SK-N-SH (cell line): ENCODE measurements at regions not wholly inside any gene's neighbourhood (a gene's known extent, or its start where the extent isn't known, plus 50 kb on each side); places are given as distances from the start of the nearest gene placed in this dataset.

Experiments
- GABPA ChIP-seq: IDR thresholded peaks from 2 replicates; pipeline ENCODE4 v1.4.0; 2012; ENCODE audit warnings: low read depth, mild to moderate bottlenecking
- JUND ChIP-seq: IDR thresholded peaks from 2 replicates; pipeline ENCODE4 v1.4.0; 2012
- NRF1 ChIP-seq: IDR thresholded peaks from 2 replicates; pipeline ENCODE4 v1.6.1; 2012; ENCODE audit warnings: low read depth, mild to moderate bottlenecking, low read length
- POLR2AphosphoS5 ChIP-seq: IDR thresholded peaks from 2 replicates; pipeline ENCODE4 v1.6.1; 2012; ENCODE audit warnings: low read depth, low read length
- RFX5 ChIP-seq: IDR thresholded peaks from 2 replicates; pipeline ENCODE4 v1.6.1; 2012; ENCODE audit warnings: mild to moderate bottlenecking, improper control_type of control experiment, low read length
- TAF1 ChIP-seq: IDR thresholded peaks from 2 replicates; pipeline ENCODE4 v1.6.1; 2012; ENCODE audit warnings: low read depth, mild to moderate bottlenecking, low read length, moderate library complexity, borderline replicate concordance
- TF ChIP-seq, protein P1 (sequence below): fragments of 200-600 bp; sonication (generic); IDR thresholded peaks from 2 replicates; pipeline ENCODE4 v1.6.1; 2017; ENCODE audit warnings: antibody characterized with exemption, mild to moderate bottlenecking, moderate library complexity
- TF ChIP-seq, protein P2 (sequence below): fragments of 150-350 bp; IDR thresholded peaks from 2 replicates; pipeline ENCODE4 v1.6.1; 2017; ENCODE audit warnings: antibody characterized with exemption, low read length, low read depth, borderline replicate concordance
- TF ChIP-seq, protein P3 (sequence below): IDR thresholded peaks from 2 replicates; pipeline ENCODE4; 2012
- TF ChIP-seq, protein P4 (sequence below): IDR thresholded peaks from 2 replicates; pipeline ENCODE4 v1.6.1; 2012; ENCODE audit warnings: mild to moderate bottlenecking, low read depth, low read length, moderate library complexity

DNA sequence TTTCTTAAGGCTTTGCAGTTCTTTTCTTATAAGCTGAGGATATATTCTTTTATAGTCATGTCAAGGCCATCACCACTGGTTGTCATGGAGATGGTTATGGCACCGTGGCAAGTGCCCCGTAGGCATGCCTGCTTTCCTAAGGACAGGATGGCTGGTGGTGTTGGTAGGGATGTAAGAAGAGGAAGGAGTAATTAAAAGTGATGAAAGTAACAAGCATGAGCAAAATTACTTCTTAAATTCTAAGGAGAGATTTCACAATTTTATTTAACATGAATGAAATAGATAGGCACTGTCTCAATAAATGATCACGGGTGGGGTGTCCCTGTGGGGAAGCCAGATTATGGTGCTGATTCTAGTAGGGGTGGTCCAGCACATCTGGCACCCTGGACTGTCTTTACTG, 290.2 kb upstream of the KLF4 start:
- TF ChIP-seq POLR2AphosphoS5 (no peak), NRF1 (no peak), GABPA (no peak), JUND (no peak), RFX5 (no peak), TAF1 (no peak)
- TF ChIP-seq, protein P1, sequence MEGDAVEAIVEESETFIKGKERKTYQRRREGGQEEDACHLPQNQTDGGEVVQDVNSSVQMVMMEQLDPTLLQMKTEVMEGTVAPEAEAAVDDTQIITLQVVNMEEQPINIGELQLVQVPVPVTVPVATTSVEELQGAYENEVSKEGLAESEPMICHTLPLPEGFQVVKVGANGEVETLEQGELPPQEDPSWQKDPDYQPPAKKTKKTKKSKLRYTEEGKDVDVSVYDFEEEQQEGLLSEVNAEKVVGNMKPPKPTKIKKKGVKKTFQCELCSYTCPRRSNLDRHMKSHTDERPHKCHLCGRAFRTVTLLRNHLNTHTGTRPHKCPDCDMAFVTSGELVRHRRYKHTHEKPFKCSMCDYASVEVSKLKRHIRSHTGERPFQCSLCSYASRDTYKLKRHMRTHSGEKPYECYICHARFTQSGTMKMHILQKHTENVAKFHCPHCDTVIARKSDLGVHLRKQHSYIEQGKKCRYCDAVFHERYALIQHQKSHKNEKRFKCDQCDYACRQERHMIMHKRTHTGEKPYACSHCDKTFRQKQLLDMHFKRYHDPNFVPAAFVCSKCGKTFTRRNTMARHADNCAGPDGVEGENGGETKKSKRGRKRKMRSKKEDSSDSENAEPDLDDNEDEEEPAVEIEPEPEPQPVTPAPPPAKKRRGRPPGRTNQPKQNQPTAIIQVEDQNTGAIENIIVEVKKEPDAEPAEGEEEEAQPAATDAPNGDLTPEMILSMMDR, result no peak
- TF ChIP-seq, protein P2, sequence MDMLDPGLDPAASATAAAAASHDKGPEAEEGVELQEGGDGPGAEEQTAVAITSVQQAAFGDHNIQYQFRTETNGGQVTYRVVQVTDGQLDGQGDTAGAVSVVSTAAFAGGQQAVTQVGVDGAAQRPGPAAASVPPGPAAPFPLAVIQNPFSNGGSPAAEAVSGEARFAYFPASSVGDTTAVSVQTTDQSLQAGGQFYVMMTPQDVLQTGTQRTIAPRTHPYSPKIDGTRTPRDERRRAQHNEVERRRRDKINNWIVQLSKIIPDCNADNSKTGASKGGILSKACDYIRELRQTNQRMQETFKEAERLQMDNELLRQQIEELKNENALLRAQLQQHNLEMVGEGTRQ, result no peak
- TF ChIP-seq, protein P3, sequence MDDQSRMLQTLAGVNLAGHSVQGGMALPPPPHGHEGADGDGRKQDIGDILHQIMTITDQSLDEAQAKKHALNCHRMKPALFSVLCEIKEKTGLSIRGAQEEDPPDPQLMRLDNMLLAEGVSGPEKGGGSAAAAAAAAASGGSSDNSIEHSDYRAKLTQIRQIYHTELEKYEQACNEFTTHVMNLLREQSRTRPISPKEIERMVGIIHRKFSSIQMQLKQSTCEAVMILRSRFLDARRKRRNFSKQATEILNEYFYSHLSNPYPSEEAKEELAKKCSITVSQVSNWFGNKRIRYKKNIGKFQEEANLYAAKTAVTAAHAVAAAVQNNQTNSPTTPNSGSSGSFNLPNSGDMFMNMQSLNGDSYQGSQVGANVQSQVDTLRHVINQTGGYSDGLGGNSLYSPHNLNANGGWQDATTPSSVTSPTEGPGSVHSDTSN, result no peak
- TF ChIP-seq, protein P4, sequence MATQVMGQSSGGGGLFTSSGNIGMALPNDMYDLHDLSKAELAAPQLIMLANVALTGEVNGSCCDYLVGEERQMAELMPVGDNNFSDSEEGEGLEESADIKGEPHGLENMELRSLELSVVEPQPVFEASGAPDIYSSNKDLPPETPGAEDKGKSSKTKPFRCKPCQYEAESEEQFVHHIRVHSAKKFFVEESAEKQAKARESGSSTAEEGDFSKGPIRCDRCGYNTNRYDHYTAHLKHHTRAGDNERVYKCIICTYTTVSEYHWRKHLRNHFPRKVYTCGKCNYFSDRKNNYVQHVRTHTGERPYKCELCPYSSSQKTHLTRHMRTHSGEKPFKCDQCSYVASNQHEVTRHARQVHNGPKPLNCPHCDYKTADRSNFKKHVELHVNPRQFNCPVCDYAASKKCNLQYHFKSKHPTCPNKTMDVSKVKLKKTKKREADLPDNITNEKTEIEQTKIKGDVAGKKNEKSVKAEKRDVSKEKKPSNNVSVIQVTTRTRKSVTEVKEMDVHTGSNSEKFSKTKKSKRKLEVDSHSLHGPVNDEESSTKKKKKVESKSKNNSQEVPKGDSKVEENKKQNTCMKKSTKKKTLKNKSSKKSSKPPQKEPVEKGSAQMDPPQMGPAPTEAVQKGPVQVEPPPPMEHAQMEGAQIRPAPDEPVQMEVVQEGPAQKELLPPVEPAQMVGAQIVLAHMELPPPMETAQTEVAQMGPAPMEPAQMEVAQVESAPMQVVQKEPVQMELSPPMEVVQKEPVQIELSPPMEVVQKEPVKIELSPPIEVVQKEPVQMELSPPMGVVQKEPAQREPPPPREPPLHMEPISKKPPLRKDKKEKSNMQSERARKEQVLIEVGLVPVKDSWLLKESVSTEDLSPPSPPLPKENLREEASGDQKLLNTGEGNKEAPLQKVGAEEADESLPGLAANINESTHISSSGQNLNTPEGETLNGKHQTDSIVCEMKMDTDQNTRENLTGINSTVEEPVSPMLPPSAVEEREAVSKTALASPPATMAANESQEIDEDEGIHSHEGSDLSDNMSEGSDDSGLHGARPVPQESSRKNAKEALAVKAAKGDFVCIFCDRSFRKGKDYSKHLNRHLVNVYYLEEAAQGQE, result no peak
